GM12891 (cell line): ENCODE measurements at regions not wholly inside any gene's neighbourhood (a gene's known extent, or its start where the extent isn't known, plus 50 kb on each side); places are given as distances from the start of the nearest gene placed in this dataset.

Experiments
- PAX5 ChIP-seq: IDR thresholded peaks from 2 replicates; pipeline ENCODE4 v1.6.1; 2011; ENCODE audit warnings: low read length, moderate library complexity, mild to moderate bottlenecking; ENCODE audit not compliant: insufficient read depth, severe bottlenecking
- POLR2A ChIP-seq: IDR thresholded peaks from 2 replicates; pipeline ENCODE4 v1.6.1; 2011; ENCODE audit warnings: low read depth, low read length, control low read depth
- POLR2AphosphoS5 ChIP-seq: IDR thresholded peaks from 2 replicates; pipeline ENCODE4 v1.6.1; 2011; ENCODE audit warnings: low read depth, low read length, control low read depth
- POU2F2 ChIP-seq: IDR thresholded peaks from 2 replicates; pipeline ENCODE4 v1.6.1; 2011; ENCODE audit warnings: low read depth, mild to moderate bottlenecking, control low read depth, low read length, moderate library complexity
- SPI1 ChIP-seq: IDR thresholded peaks from 2 replicates; pipeline ENCODE4 v1.6.1; 2011; ENCODE audit warnings: low read depth, low read length, control low read depth
- TAF1 ChIP-seq: IDR thresholded peaks from 2 replicates; pipeline ENCODE4 v1.6.1; 2011; ENCODE audit warnings: low read depth, low read length, control low read depth

GRCh38 chr19:33890569-33890968 is 93.9 kb downstream of the KCTD15 start:
- TF ChIP-seq POLR2A (no peak), POU2F2 (no peak), POLR2AphosphoS5 (no peak), TAF1 (no peak), PAX5 (no peak), SPI1 (no peak)
